ENCODE measurements at regions not wholly inside any gene's neighbourhood (a gene's known extent, or its start where the extent isn't known, plus 50 kb on each side); places are given as distances from the start of the nearest gene placed in this dataset.

- TF ChIP-seq CTCF (IDR thresholded peaks at IDR 0.05 in 8 of 11, conservative IDR thresholded peaks at IDR 0.05 in 3 of 11) (no peak), POLR2AphosphoS5 (IDR thresholded peaks at IDR 0.05) (no peak)
These were observed 1584.4 kb upstream of the GOT2 start for GRCh38 chr16:60318486-60318885.
